ENCODE measurements at regions not wholly inside any gene's neighbourhood (a gene's known extent, or its start where the extent isn't known, plus 50 kb on each side); places are given as distances from the start of the nearest gene placed in this dataset.

- DNase-seq = no peak
These were observed 949.7 kb upstream of the TENM3 start for GRCh38 chr4:181293541-181293940.

- no peak for DNase-seq
These were observed 948.8 kb upstream of the TENM3 start for GRCh38 chr4:181294421-181294820.

- no peak for DNase-seq
These were observed 941.2 kb upstream of the TENM3 start for GRCh38 chr4:181301735-181302710.

- DNase-seq = no peak
These were observed 935.4 kb upstream of the TENM3 start for GRCh38 chr4:181307824-181308223.

GRCh38 chr4:181308476-181309312 is 934.5 kb upstream of the TENM3 start:
- DNase-seq = no peak

GRCh38 chr4:181312066-181312465 is 931.1 kb upstream of the TENM3 start:
- no peak for DNase-seq

GRCh38 chr4:181319629-181320028 is 923.6 kb upstream of the TENM3 start:
- DNase-seq = no peak

GRCh38 chr4:181323061-181323460 is 920.1 kb upstream of the TENM3 start:
- DNase-seq = no peak

- no peak for DNase-seq
These were observed 912.5 kb upstream of the TENM3 start for GRCh38 chr4:181330654-181331201.

GRCh38 chr4:181331214-181331613 is 912.0 kb upstream of the TENM3 start:
- DNase-seq = no peak

- DNase-seq = no peak
These were observed 897.3 kb upstream of the TENM3 start for GRCh38 chr4:181345931-181346330.

- no peak for DNase-seq
These were observed 892.4 kb upstream of the TENM3 start for GRCh38 chr4:181350615-181351415.

- DNase-seq = no peak
These were observed 878.7 kb upstream of the TENM3 start for GRCh38 chr4:181364504-181364903.

GRCh38 chr4:181365671-181366070 is 877.5 kb upstream of the TENM3 start:
- DNase-seq = no peak

GRCh38 chr4:181372014-181372413 is 871.2 kb upstream of the TENM3 start:
- no peak for DNase-seq

GRCh38 chr4:181376058-181376457 is 867.1 kb upstream of the TENM3 start:
- DNase-seq = no peak

GRCh38 chr4:181388061-181388460 is 855.1 kb upstream of the TENM3 start:
- no peak for DNase-seq

- DNase-seq = no peak
These were observed 826.2 kb upstream of the TENM3 start for GRCh38 chr4:181416966-181417365.

- DNase-seq = no peak
These were observed 824.7 kb upstream of the TENM3 start for GRCh38 chr4:181418496-181418895.

GRCh38 chr4:181420950-181421349 is 822.3 kb upstream of the TENM3 start:
- no peak for DNase-seq

- no peak for DNase-seq
These were observed 818.7 kb upstream of the TENM3 start for GRCh38 chr4:181424362-181425016.

- no peak for DNase-seq
These were observed 816.1 kb upstream of the TENM3 start for GRCh38 chr4:181427076-181427475.

Measured in DMS 273 treated with DMSO at 0.1 percent for 48 hours (cell line).